ENCODE measurements at regions not wholly inside any gene's neighbourhood (a gene's known extent, or its start where the extent isn't known, plus 50 kb on each side); places are given as distances from the start of the nearest gene placed in this dataset.
"Not testable (repeated sequence)": the region's sequence is repeated elsewhere in the genome, so short reads cannot be mapped to it uniquely, and the experiment has no call there.

DNA sequence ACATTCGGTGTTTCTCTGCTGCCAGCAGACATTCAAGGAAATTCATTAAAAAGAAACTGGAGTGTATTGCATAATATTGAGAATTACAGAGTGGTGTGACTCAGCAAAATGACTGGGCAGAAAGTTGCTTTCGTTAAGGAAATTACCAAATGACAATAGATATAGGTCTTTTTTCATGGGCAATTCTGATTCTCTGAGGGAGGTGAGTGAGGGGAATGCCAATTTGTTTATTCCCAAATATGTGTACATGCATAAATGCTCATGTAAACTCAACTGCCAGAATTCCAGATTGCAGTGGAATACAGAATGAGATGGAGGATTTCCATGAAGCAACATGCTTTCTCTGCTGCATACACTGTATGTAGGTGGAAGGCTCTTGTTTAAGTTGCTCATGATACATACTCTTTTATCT is 1730.1 kb downstream of the SLITRK5 start:
- peak; percentile 24 for DNase-seq

DNA sequence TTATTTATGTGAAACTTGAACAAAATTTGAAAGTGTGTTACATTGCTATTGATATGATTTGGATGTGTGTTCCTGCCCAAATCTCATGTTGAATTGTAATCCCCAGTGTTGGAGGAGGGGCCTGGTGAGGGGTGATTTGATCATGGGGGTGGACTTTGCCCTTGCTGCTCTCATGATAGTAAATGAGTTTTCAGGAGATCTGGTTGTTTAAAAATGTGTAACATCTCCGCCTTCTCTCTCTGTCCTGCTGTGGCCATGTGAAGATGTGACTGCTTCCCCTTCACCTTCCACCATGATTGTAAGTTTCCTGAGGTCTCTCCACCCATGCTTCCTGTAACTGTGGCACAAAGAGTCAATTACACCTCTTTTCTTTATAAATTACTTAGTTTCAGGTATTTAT is 1731.0 kb downstream of the SLITRK5 start:
- DNase-seq = no peak

DNA sequence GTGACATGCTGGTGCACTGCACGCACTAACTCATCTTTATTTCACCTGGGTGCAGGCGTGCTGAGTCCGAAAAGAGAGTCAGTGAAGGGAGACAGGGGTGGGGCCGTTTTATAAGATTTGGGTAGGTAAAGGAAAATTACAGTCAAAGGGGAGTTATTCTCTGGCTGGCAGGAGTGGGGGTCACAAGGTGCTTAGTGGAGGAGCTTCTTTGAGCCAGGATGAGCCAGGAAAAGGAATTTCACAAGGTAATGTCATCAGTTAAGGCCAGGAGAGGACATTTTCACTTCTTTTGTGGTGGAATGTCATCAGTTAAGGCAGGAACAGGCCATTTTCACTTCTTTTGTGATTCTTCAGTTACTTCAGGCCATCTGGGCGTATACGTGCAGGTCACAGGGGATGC is 1734.9 kb downstream of the SLITRK5 start:
- DNase-seq = not testable (repeated sequence)

DNA sequence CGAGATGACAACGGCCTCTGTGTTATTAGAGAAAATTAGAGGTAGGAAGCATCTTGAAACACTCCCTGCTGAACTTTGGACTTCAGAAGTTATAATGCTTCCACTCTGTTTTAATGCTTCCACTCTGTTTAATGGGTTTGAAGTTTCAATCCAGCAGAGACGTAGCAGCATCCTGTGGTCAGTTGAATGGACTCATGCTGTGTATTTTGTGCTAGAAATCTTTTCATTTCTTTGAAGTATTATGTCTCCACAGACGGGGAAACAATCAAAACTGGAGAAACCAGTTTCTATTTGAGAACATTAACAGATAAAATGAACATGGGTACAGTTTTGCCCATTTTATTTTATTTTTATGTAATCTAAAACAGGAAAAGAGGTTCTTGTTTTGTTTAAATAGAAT is 1736.2 kb downstream of the SLITRK5 start:
- no peak for DNase-seq

DNA sequence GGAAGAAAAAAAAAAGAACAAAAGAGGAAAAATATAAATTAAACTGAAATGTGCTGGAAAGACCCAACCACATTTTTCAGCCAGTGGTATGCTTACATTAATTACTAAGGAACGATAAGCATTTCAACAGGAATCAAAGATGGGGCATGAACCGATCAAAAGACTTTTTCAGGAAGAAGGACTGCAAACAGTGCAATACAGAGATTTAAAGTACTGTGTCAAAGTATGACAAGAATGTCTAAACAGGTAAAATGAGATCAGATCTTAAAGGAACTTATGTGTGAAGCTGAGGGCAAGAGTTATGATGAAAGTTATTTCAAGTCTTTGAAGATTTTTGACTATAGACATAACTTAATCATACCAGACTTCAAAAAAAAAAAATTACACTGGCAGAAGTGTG is 1761.8 kb downstream of the SLITRK5 start:
- no peak for DNase-seq

DNA sequence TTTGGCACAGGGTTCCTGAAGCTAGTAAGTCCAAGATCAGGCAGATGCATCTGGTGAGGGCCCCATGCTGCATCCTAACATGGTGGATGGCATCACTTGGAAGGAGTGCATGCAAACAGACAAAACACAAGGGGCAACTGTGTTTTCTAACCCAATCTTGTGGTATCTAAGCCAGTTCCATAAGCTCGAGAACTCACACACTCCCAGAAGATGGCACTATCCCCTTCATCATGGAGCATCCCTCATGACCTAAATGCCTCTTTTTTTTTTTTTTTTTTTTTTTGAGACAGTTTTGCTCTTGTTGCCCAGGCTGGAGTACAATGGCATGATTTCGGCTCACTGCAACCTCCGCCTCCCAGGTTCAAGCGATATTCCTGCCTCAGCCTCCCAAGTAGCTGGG is 1763.5 kb downstream of the SLITRK5 start:
- DNase-seq = not testable (repeated sequence)

DNA sequence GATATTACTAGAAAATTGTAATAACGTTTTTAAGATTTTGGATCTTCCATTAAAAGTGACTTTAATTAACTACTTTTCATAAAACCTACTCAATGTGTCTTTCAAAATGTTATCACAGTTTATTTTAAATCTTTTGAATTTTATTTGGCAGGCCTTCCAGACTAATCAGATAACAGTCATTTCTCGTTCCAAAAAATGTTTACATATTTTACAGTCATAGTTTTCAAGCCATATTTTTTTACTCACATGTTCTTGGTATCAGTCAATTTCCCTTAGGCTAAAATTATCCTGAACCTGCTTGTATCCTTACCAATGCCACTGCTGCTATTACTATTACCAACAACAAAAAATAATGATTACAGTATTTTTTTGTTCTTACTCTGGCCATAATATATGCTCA is 1783.5 kb downstream of the SLITRK5 start:
- no peak for DNase-seq

DNA sequence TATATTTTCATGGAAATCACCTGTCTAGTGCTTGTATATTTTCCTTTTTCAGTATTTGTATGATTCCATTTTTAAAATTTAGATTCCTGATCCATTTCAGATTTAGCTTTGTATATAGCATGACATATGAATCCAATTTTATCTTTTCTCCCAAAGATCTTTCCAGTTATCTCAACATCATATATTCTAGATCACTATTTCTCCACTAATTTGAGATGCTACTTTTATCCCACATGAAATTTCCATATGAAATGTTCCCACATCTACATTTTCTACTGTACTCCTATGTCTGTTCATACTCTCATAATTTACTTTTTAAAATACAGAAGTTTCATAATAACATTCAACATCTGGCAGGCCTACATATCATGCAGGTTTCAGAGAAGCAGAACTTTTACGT is 1784.1 kb downstream of the SLITRK5 start:
- no peak for DNase-seq

DNA sequence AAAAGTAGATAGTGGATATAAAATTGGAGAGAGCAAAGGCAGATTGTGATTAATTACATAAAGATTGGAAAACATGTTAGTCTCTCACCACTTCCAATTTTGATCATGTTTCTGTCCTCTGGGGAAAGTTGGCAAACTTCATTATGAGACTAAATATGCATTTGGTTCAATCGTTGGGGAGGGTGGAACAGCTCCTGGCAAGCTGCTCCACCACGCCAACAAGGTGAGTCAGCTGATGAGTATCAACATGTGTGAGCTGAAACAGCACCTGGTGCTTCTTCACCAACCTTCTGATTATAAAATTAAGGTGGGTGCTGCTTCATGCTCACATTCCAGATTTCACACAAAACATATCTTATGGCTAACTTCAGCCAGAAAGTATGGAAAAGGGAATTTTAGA is 1784.6 kb downstream of the SLITRK5 start:
- no peak for DNase-seq

DNA sequence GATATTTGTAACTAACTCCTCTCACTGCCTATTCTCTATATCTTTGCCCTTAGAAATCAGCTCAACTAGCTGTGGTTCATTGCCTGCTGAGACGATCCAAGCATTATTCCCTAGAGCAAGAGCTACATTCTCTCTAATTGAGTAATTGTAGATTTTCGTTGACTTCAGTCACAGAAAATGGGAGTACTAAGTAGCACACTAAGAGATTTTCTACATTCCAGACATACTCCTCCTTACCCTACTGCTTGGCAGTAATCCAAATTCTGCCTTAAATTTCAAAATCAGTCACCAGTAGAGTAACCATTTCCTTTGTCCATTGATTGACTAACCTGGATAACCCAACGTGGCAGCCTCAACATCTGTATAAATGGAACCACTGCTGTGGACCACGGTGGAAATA is 1786.8 kb downstream of the SLITRK5 start:
- no peak for DNase-seq

DNA sequence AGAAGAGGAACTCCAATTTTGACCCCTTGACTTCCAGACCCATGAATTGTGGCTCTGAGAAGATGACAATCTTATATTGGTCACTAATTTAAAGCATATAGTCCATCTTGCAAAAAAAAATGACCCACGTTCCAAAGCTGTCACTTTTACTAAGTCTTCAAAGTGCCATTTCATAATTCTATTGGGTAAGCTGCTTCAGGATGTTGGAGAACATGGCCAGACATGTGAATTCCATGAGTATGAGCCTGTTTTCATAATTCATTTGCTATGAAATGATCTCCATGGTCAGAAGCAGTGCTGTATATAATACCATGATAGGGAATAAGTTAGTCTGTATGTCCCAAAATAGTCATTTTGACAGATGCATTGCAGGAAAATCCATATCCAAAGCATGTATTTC is 1787.3 kb downstream of the SLITRK5 start:
- no peak for DNase-seq

DNA sequence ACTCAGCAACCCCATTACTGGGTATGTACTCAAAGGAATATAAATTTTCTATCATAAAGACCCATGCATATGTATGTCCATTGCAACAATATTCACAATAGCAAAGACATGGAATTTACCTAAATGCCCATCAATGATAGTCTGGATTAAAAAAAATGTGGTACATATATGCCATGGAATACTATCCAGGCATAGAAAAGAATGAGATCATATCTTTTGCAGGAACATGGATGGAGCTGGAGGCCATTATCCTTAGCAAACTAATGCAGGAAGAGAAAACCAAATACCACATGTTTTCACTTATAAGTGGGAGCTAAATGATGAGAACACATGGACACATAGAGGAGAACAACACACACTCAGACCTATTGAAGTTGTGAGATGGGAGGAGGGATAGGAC is 1789.7 kb downstream of the SLITRK5 start:
- not testable (repeated sequence) for DNase-seq

DNA sequence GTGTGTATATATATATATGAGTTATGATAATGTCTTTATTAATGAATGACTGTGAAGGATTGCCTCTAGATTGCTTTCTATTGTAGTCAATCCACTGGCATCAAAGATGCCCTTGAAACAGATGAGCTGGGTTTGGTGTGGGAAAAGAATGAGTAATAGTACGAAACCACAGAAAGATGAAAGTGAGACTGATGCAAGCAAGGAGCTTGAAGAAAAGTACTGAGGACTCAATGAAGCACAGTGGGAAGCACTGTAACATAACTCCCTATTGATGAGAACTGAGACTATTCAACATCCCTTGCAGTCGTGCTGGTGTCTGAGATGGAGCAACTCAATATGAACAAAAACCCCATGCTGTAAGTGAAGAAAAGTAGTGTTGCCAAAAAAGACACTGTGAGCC is 1794.2 kb downstream of the SLITRK5 start:
- DNase-seq = no peak

DNA sequence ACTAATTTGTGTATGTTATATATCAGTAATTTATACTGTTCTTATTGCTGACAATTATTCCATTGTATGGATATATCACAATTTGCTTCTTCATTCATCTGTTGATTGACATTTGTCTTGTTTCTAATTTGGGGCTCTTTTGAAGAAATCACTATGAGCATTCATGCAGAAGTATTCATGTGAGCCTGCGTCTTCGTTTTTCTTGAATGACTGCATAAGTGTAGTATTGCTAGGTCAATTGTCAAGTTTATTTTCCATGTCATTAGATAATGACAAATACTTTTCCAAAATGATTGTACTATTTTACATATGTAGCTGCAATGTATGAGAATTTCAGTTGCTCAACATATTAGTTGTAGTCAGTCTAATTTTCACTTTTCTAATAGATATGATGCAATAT is 1796.9 kb downstream of the SLITRK5 start:
- no peak for DNase-seq

DNA sequence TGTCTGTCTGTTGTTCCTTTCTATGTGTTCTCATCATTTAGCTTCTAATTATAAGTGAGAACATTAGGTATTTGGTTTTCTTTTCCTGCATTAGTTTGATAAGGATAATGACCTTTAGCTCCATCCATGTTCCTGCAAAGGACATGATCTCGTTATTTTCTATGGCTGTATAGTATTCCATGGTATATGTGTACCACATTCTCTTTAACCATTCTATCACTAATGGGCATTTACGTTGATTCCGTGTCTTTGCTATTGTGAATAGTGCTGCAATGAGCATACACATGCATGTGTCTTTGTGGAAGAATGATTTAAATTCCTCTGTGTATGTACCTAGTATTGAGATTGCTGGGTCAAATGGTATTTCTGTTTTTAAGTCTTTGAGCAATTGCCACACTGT is 1799.7 kb downstream of the SLITRK5 start:
- DNase-seq = no peak

DNA sequence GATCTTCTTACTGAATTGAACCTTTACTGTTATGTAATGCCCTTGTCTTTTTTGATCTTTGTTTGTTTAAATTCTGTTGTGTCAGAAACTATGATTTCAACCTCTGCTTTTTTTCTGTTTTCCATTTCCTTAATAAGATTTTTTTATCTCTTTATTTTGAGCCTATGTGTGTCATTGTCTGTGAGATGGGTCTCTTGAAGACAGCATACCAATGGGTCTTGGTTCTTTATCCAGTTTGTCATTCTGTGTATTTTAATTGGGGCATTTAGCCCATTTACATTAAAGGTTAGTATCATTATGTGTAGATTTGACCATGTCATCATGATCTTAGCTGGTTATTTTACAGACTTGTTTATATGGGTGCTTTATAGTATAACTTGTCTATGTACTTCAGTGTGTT is 1803.3 kb downstream of the SLITRK5 start:
- DNase-seq = no peak

DNA sequence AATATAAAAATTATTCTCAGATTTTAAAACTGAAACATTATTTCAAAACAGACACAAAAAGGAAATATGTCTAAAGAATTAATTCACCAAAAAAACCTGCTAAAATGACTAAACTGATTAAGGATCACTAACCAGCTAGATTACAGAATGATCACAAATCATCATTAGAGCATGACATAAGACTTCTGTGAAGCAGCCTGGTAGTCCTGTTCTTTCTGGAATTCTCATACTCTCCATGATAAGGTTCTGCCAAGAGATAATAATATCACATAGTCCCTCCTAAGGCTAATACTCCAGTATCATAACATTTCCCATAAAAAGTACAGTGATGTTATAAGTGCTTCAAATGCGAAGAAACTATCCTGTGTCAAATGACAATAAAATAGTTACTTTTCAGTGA is 1814.9 kb downstream of the SLITRK5 start:
- DNase-seq = no peak

DNA sequence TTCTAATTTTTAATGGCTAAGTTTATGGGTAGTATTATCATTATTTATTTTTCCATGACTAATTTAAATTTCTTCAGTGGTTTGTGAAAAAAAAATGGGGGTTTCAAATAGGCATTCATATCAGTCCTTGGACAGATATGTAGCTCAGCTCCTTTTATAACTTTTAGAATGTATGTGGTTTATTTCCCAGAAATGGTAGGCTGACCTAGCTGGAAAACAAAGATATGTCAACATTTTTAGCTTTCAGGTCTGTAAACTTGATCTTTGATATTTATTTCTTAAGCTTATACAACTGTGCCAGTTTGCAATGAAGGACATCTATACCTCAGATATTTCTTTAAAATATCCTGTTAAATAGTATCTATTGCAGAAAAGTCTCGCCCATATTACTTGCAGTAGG is 1815.5 kb downstream of the SLITRK5 start:
- no peak for DNase-seq

DNA sequence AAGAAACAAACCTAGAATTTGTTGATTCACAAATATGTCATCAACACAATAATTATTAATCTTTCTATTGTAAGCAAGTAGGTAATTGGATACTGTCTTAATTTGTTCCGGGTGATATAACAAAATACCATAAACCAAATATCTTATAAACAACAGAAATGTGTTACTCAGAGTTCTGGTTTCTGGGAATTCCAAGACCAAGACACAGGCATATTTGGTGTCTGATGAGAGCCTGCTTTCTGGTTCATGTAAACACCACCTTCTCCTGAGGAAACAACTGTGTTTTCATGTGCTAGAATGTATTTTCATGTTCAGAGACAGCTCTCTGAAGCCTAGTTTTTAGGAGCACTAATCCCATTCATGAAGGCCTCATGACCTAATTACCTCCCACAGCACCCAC is 1819.5 kb downstream of the SLITRK5 start:
- DNase-seq = no peak

DNA sequence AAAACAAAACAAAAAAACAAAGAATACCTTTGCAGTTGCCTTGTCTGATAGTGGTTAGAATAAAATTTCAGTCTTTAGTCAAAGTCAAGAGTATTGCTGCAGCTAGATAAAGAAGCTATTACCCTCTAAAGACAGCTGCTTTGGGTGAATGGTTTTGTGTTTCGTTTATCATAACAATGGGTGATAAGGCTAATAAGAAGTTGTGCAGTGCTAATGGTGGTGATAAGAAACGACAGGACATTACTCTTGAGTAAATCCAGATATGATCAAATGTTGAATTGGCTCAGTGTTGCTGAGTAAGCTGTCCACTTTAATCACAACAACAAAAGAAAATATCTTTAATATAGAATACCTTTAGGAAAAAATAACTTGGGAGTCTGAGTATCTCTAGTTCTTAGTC is 1825.3 kb downstream of the SLITRK5 start:
- no peak for DNase-seq

DNA sequence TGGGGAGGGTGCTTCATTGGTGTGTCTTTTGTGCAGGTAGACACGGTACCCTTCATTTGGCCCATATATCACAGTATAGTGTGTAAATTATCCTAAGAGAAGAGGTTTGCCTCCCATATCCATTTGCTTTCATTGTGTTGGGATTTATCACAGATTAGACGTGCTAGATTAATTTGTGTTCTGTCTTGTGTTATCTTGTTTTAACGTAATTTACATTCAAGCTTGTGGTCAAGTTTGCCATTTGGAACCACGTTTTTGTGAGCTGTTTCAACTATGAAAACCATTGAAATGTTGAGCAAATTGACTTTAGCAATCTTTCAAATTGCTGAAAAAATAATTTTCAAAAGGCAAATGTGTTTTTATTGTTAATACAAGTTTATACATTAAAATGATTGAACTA is 1826.5 kb downstream of the SLITRK5 start:
- DNase-seq = no peak

DNA sequence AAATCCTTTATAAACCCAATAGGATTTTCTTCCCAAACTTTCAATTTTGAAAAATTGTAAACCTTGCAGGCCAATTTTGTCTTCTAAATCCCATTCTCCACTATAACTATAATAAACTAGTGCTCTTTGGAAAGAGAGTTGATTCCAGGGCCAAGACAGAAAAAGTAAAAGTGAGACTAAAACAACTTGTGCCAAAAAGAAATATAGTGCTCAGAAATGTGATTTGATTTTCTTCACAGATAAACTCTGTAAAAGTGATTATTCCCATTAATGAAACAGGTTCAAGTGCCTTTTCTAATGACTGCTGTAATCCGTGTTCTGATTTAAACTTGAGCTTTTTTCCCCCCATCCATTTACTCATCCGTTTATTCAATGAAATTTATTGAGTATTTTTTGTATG is 1831.1 kb downstream of the SLITRK5 start:
- DNase-seq = no peak

DNA sequence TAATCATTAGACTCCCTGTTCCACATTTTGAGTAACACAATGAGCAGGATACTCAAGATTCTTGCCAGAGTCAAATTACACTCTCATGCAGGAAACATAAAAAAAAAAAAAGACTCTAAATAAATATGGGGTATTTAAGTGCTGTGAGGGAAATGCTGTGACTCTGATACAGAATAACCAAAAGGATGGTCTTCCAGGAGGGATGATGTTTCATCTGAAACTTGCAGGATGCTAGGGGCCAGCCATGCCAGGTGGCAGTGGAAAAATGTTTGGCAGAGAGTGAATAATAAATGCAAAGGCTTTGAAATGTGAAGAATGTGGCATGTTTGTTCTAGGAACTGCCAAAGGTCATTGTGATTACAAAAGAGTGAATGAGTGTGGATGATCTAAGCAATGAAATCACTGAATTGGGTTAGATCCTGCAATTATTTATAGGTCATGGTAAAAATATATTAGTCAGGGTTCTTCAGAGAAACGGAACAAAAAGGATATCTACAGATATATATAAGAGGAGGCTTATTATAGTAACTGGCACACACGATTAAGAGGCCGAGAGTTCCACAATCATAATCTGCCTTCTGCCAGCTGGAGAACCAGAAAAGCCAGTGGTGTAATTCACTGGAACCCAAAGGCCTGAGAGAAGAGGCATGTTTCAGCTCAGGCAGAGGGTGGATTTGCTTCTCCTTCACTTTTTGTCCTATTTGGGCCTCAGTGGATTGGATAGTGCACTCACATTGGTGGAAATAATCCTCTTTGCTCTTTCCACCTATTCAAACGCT is 1832.8 kb upstream of the MIR17HG start:
- no peak for DNase-seq

DNA sequence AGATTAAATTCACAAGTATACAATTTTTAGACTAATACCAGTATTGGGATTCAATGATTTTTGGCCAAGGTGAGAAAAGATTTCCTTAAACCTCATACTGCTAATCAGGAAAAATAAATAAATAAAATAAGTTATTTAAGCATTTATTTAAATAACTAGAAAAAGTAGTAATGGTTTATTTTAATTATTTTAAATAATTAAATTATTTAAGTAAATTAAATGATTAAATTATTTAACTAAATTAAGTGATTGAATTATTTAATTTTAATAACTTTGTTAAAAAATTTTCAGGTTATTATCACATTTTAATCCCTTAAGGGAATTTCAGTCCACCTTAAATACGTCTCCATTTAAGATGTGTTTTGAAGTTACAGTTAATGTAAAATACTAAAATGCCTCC is 1831.5 kb upstream of the MIR17HG start:
- no peak for DNase-seq

DNA sequence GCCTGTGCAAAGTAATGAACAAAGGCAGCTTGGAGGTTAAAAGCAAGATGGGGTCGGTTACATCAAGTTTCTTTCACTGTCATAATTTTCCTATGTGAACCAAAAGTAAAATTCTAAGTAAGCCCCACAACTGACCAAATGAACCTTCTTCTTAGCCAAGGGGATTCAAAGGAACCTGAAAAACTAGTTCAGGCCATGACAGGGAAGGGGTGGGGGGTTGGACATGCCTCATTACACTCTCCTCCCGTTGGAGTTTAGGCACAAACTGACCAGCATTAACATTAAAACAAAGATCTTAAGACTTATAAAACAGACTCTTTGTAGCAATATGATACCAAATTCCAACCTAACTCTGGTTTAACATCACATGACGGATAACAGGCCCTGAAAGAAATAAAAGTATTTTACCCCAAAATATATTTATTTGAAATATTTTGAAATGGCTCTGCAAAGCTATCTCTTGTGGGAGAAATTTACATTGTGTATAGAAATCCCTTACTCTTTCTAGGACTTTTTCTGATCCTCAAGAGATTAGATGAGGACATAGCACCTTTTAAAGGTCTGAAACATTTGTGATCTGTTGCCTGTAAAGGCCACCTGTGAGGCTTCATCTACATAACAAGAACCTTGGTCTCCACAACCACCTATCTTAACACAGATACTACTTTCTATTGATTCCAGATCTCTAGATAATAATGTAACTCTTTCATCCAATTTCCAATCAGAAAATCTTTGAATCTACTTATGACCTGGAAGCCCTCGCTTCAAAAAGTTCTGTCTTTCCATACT is 1829.0 kb upstream of the MIR17HG start:
- DNase-seq = no peak

All from GDM1 (cell line).